Gastroesophageal sphincter (tissue), 2 donors: ENCODE measurements at regions not wholly inside any gene's neighbourhood (a gene's known extent, or its start where the extent isn't known, plus 50 kb on each side); places are given as distances from the start of the nearest gene placed in this dataset.

Experiments used
- POLR2A ChIP-seq, 2 donors: fragments of 450-650 bp; IDR thresholded peaks; one replicate each; pipeline ENCODE4 v1.6.1; 2017; ENCODE audit warnings: antibody characterized with exemption in 2 of 2, mild to moderate bottlenecking in 2 of 2, moderate library complexity in 1 of 2
- POLR2AphosphoS5 ChIP-seq: sonication (generic); formaldehyde crosslinking; IDR thresholded peaks from one replicate; pipeline ENCODE4 v1.6.1; 2017; ENCODE audit warnings: antibody characterized with exemption

DNA sequence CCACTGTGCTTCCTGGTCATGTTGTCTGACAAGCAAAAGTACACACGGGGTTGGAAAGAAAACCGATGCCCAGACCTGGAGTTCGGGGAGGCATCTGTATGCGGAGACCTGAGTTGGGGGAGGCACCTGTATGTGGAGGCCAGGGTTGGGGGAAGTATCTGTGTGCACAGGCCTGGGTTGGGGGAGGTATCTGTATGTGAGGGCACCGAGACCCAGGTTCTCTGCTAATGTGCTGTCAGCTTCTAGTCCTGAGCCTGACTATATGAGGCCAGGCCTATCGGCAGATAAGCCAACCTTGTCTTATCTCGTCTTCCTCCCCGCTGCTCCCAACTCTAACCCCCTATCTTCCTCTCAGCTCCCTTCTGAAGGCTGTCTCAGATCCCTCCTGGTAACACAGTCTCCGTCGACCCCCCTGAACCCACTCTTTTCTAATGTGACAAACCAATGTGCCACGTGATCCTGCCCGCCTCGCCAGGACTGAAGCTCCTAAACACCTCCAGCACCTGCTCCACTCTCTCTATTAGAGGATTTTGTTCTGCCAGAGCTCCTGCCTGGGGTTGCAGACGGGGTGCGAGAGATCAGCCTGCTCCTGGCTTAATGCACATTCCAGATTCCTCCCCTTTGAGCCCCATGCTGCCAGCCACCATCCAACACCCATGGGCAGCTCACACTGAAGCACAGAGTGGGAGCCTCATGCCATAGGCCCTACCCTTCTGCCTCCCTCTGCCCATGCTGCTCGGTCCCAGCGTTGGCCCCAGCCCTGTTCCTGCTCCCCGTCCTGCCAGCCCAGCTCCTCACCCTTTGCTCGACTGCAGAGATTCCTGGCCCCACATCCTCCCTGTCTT is 188.4 kb downstream of the SH3BP4 start:
- TF ChIP-seq POLR2AphosphoS5 (no peak), POLR2A (IDR thresholded peaks at IDR 0.05) (no peak)
